Small intestine (tissue), 7 donors: ENCODE measurements at regions not wholly inside any gene's neighbourhood (a gene's known extent, or its start where the extent isn't known, plus 50 kb on each side); places are given as distances from the start of the nearest gene placed in this dataset.

ENCODE experiments used
- DNase-seq, 2 donors: peaks; one replicate each; pipeline versions ENCODE4 v3.0.0 to v3.0.0-alpha.2; 2013
- FAIRE-seq: peaks from 2 replicates; lab custom pipeline; 2012; peaks lifted over from hg19 to GRCh38; lab: Jason Lieb, UNC
- H3K27ac ChIP-seq, 3 donors: one replicate each; pipeline ENCODE4 v1.5.1; 2013; ENCODE audit warnings: low read length in 2 of 3, mild to moderate bottlenecking in 2 of 3, control low read depth in 1 of 3, inconsistent platforms in 1 of 3, low read depth in 1 of 3, moderate library complexity in 1 of 3
- H3K27me3 ChIP-seq, 3 donors: one replicate each; pipeline ENCODE4 v1.6.1; 2013; ENCODE audit warnings: low read length in 3 of 3, inconsistent platforms in 1 of 3; ENCODE audit not compliant: control insufficient read depth in 3 of 3, insufficient read depth in 3 of 3
- H3K36me3 ChIP-seq, 3 donors: one replicate each; pipeline ENCODE4 v1.6.1; 2013; ENCODE audit warnings: low read length in 3 of 3, inconsistent platforms in 1 of 3, low read depth in 1 of 3, mild to moderate bottlenecking in 1 of 3, moderate library complexity in 1 of 3; ENCODE audit not compliant: control insufficient read depth in 3 of 3, insufficient read depth in 2 of 3
- H3K4me1 ChIP-seq, 3 donors: one replicate each; pipeline ENCODE4 v1.6.1; 2013; ENCODE audit warnings: low read length in 2 of 3, inconsistent platforms in 1 of 3, low read depth in 1 of 3, mild to moderate bottlenecking in 1 of 3, moderate library complexity in 1 of 3; ENCODE audit not compliant: control insufficient read depth in 3 of 3, insufficient read depth in 2 of 3
- H3K4me3 ChIP-seq, 3 donors: one replicate each; pipeline ENCODE4 v1.5.1; 2013; ENCODE audit warnings: low read length in 3 of 3, control low read depth in 1 of 3, inconsistent platforms in 1 of 3, low read depth in 1 of 3, mild to moderate bottlenecking in 1 of 3, moderate library complexity in 1 of 3
- H3K9me3 ChIP-seq, 2 donors: one replicate each; pipeline ENCODE4 v1.6.1; 2013; ENCODE audit warnings: low read depth in 1 of 2, low read length in 1 of 2; ENCODE audit not compliant: control insufficient read depth in 2 of 2, insufficient read depth in 1 of 2
- WGBS, 3 donors: extraction: QIAGEN DNeasy Blood & Tissue Kit; methylation state at CpG; one replicate each; pipeline ENCODE4 v1.1.7; 2013; 5-methylcytosine and 5-hydroxymethylcytosine counted together
- donor health status: healthy with polysubstance abuse.
- donor health status: control.
- donor health status: control.
- donor health status: Bipolar disorder and iron deficiency.
- donor health status: healthy.

DNA sequence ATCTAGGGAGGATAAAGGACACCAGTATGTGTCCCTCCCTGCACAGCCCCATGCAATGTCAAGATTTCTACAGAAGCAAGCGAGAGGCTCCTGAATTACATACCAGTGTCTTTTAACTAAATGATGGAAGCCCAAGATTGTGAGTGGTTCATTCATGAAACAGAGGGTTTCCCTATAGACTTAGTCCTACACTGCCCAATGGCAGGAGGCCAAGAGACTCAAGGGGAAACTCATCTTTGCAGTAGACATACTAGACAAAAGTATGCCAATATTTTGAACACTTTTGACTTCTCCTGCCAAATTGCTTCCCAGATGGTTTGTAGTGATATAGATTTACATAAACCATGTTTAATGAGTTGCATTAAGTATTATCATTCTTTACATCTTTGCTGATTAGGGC lies 557.2 kb upstream of the JAG1 start:
- H3K27me3 ChIP-seq: no peaks in the 10 kb centered on the region
- H3K36me3 ChIP-seq: no peaks in the 10 kb centered on the region
- H3K9me3 ChIP-seq: no peaks in the 10 kb centered on the region
- H3K4me3 ChIP-seq: no peak overlapping the region
- H3K4me1 ChIP-seq: peaks cover 0 to 2% (median 0%) of the 10 kb centered on the region in 3 donors
- no peak overlapping the region for H3K27ac ChIP-seq
- 89 to 97% (median 95%) methylated on average over 1 of the region's 1 CpG for WGBS, 3 donors
- DNase-seq (no peak), FAIRE-seq (no peak)

- H3K9me3 ChIP-seq: no peaks in the 10 kb centered on the region
- peak overlapping the region in 1 of 3 donors; percentile 0 for H3K27ac ChIP-seq
- FAIRE-seq (no peak), DNase-seq (no peak)
- H3K4me1 ChIP-seq: peaks cover 0 to 2% (median 0%) of the 10 kb centered on the region in 3 donors
- no peaks in the 10 kb centered on the region for H3K36me3 ChIP-seq
- no peaks in the 10 kb centered on the region for H3K27me3 ChIP-seq
- H3K4me3 ChIP-seq: no peak overlapping the region
- 87 to 91% (median 89%) methylated on average over 11 of the region's 11 CpGs for WGBS, 3 donors
Observed at GRCh38 chr20:11231742-11232648, 558.2 kb upstream of the JAG1 start.

DNA sequence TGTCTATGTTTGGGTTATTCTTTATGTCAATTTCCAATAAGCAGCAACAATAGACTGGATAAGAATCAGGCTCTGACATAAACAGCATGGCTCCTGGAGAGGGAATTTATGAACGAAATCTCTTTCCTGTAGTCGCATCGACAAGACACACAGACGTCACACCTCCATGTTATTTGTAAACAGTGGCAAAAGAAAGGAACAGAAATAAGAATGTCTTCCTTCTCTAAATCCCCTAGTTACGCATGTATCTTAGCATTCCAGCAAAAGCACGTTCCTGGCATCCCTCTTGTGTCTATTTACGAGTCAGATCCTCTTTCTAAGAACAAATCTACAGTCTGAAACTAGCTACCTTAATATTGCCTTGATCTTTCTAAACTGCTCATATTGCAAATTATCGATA lies 559.1 kb upstream of the JAG1 start:
- FAIRE-seq: no peak
- no peak overlapping the region for H3K27ac ChIP-seq
- H3K36me3 ChIP-seq: no peaks in the 10 kb centered on the region
- peaks cover 0 to 2% (median 0%) of the 10 kb centered on the region in 3 donors for H3K4me1 ChIP-seq
- no peaks in the 10 kb centered on the region for H3K27me3 ChIP-seq
- H3K4me3 ChIP-seq: no peak overlapping the region
- no peaks in the 10 kb centered on the region for H3K9me3 ChIP-seq
- no peak for DNase-seq
- 86 to 89% (median 88%) methylated on average over 8 of the region's 8 CpGs for WGBS, 3 donors

DNA sequence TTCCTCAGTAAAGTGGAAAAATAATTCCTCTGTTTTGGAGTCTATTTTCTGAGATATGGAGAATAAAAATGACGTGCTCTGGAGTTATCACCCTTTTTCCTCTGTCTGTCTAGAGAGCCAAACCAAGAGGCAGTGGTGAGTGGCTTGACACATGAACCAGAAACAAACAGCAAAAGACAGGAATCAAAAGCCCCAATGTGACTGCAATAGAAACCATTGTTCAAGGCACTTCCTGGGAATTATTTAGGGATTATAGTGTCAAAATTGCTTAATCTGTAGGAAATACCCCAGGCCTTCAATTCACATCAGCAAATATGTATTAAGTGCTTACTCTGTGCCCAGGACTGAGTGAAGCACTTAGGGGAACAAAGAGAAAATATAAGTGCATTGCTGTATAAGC lies 560.4 kb upstream of the JAG1 start:
- FAIRE-seq (no peak), DNase-seq (no peak)
- H3K4me3 ChIP-seq: no peak overlapping the region
- whole genome bisulfite sequencing, 3 donors: 57 to 81% (median 63%) methylated on average over 1 of the region's 1 CpG
- H3K4me1 ChIP-seq: peaks cover 0 to 2% (median 0%) of the 10 kb centered on the region in 3 donors
- H3K27ac ChIP-seq: no peak overlapping the region
- H3K27me3 ChIP-seq: no peaks in the 10 kb centered on the region
- no peaks in the 10 kb centered on the region for H3K36me3 ChIP-seq
- no peaks in the 10 kb centered on the region for H3K9me3 ChIP-seq

DNA sequence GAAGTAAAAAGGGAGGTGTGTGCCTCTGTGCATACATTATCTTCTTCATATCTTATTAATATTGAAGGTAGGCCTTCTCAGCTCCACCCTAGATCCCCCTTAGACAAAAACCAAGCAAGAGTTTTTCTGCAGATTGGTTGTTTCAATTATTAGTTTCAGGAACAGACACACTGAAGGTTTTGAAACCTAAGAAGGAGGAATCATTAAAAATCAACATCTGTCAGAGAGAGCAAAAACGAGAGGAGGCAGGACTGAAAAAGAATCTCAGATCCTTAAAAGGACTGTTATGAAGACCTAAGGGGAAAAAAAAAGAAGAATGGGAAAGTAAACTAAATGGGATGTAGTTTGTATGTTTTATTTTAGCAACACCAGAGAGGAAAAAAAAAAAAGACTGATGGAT lies 560.8 kb upstream of the JAG1 start:
- FAIRE-seq: no peak
- Histone ChIP-seq H3K4me3 (no peak overlapping the region), H3K9me3 (no peaks in the 10 kb centered on the region), H3K4me1 (peaks cover 0 to under 1% (median 0%) of the 10 kb centered on the region in 3 donors), H3K27me3 (no peaks in the 10 kb centered on the region), H3K27ac (no peak overlapping the region), H3K36me3 (no peaks in the 10 kb centered on the region)
- 58 to 72% (median 63%) methylated on average over 1 of the region's 1 CpG for WGBS, 3 donors
- no peak for DNase-seq

DNA sequence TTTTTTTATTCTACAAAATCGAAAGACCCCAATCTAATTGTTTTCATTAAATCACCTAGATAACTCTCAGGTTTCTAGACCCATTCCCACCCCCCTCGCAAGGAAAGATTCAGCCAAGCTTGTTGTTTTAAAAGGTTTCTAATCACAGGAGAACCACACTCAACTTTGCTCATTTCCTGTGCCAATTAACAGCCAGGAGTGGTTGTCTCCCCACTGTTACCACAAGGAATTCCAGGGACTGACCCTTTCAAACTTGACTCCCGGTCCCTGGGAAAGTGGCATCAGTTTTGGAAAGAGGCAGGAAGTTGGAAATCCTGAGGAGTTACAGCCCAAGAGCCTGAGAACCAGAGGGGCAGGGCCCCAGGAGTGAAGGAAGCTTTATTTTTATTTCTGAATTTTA lies 561.3 kb upstream of the JAG1 start:
- 60 to 75% (median 71%) methylated on average over 3 of the region's 3 CpGs for WGBS, 3 donors
- no peaks in the 10 kb centered on the region for H3K9me3 ChIP-seq
- no peaks in the 10 kb centered on the region for H3K36me3 ChIP-seq
- no peaks in the 10 kb centered on the region for H3K27me3 ChIP-seq
- no peak for DNase-seq
- H3K4me3 ChIP-seq: no peak overlapping the region
- H3K4me1 ChIP-seq: no peaks in the 10 kb centered on the region
- H3K27ac ChIP-seq: peak overlapping the region in 1 of 3 donors; percentile 33
- FAIRE-seq: no peak

GRCh38 chr20:11242320-11242719 lies 568.5 kb upstream of the JAG1 start:
- H3K4me1 ChIP-seq: no peaks in the 10 kb centered on the region
- WGBS, 3 donors: 90 to 98% (median 94%) methylated on average over 2 of the region's 2 CpGs
- no peak for FAIRE-seq

DNA sequence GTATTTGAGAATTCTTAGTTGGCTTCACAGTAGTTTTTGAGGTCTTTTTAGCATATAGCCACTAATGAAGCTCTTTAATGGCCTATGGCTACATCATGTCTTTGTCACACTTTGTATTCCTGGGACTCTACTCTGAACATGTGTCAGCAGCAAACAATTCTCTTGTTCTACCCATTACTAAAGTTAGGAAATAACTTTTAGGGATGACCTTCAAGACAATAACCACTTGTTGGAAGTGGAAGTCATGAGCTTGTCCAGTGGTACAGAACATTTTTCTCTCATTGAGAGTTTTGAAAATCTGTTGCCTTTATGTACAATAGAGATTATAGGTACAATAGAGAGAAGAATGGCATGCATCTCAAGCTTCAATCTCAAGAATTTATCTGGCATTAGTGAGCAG lies 571.6 kb upstream of the JAG1 start:
- Histone ChIP-seq H3K27me3 (no peaks in the 10 kb centered on the region), H3K4me3 (no peak overlapping the region), H3K4me1 (no peaks in the 10 kb centered on the region), H3K36me3 (no peaks in the 10 kb centered on the region), H3K27ac (no peak overlapping the region), H3K9me3 (no peaks in the 10 kb centered on the region)
- FAIRE-seq: no peak
- DNase-seq: no peak

More at GRCh38 chr20:11242320-11242719, 568.5 kb upstream of the JAG1 start:
- H3K27me3 ChIP-seq: no peaks in the 10 kb centered on the region
- no peak overlapping the region for H3K27ac ChIP-seq
- H3K4me3 ChIP-seq: no peak overlapping the region
- no peak for DNase-seq
- H3K36me3 ChIP-seq: no peaks in the 10 kb centered on the region
- no peaks in the 10 kb centered on the region for H3K9me3 ChIP-seq
